Skeletal muscle tissue (tissue), 3 donors: ENCODE measurements at regions not wholly inside any gene's neighbourhood (a gene's known extent, or its start where the extent isn't known, plus 50 kb on each side); places are given as distances from the start of the nearest gene placed in this dataset.

Experiments used
- H3K27ac ChIP-seq: one replicate; pipeline ENCODE4 v1.7.0; 2013; ENCODE audit warnings: mild to moderate bottlenecking, low read depth, low read length, inconsistent platforms
- H3K27me3 ChIP-seq, 3 donors: one replicate each; pipeline ENCODE4 v1.7.0; 2013; ENCODE audit warnings: low read length in 3 of 3; ENCODE audit not compliant: control insufficient read depth in 3 of 3, insufficient read depth in 3 of 3
- H3K36me3 ChIP-seq, 3 donors: one replicate each; pipeline ENCODE4 v1.7.0; 2013; ENCODE audit warnings: low read length in 3 of 3; ENCODE audit not compliant: control insufficient read depth in 3 of 3, insufficient read depth in 3 of 3
- H3K4me1 ChIP-seq, 3 donors: one replicate each; pipeline ENCODE4 v1.7.0; 2013; ENCODE audit warnings: low read length in 3 of 3, mild to moderate bottlenecking in 3 of 3; ENCODE audit not compliant: control insufficient read depth in 3 of 3, insufficient read depth in 3 of 3
- H3K4me3 ChIP-seq, 3 donors: one replicate each; pipeline ENCODE4 v1.7.0; 2013; ENCODE audit warnings: low read length in 3 of 3
- H3K9ac ChIP-seq, 3 donors: one replicate each; pipeline ENCODE4 v1.7.0; 2013; ENCODE audit warnings: low read length in 3 of 3, mild to moderate bottlenecking in 3 of 3, moderate library complexity in 2 of 3, low read depth in 1 of 3
- H3K9me3 ChIP-seq, 3 donors: one replicate each; pipeline ENCODE4 v1.7.0; 2013; ENCODE audit warnings: low read length in 3 of 3; ENCODE audit not compliant: control insufficient read depth in 3 of 3
- donor health status: Osteomylitis.

- Histone ChIP-seq H3K36me3 (no peaks in the 10 kb centered on the region), H3K27ac (no peak overlapping the region), H3K4me1 (no peaks in the 10 kb centered on the region)
These were observed 235.9 kb downstream of the PCDH20 start for GRCh38 chr13:61179741-61180140.

GRCh38 chr13:61170856-61171255, 244.8 kb downstream of the PCDH20 start:
- Histone ChIP-seq H3K36me3 (no peaks in the 10 kb centered on the region), H3K27me3 (no peaks in the 10 kb centered on the region), H3K4me1 (no peaks in the 10 kb centered on the region), H3K27ac (no peak overlapping the region), H3K4me3 (no peak overlapping the region), H3K9me3 (no peaks in the 10 kb centered on the region), H3K9ac (no peak overlapping the region)

More at GRCh38 chr13:61179741-61180140, 235.9 kb downstream of the PCDH20 start:
- Histone ChIP-seq H3K27me3 (no peaks in the 10 kb centered on the region), H3K9ac (no peak overlapping the region), H3K9me3 (no peaks in the 10 kb centered on the region), H3K4me3 (no peak overlapping the region)

GRCh38 chr13:61162636-61163035, 253.0 kb downstream of the PCDH20 start:
- no peak overlapping the region for H3K4me3 ChIP-seq
- H3K27me3 ChIP-seq: no peaks in the 10 kb centered on the region
- no peak overlapping the region for H3K9ac ChIP-seq
- no peaks in the 10 kb centered on the region for H3K36me3 ChIP-seq
- H3K27ac ChIP-seq: peak overlapping the region; percentile 5
- H3K4me1 ChIP-seq: no peaks in the 10 kb centered on the region
- H3K9me3 ChIP-seq: no peaks in the 10 kb centered on the region

- Histone ChIP-seq H3K36me3 (no peaks in the 10 kb centered on the region), H3K9ac (no peak overlapping the region), H3K27me3 (no peaks in the 10 kb centered on the region), H3K4me3 (no peak overlapping the region), H3K27ac (peak overlapping the region; percentile 5), H3K9me3 (no peaks in the 10 kb centered on the region), H3K4me1 (no peaks in the 10 kb centered on the region)
These were observed 253.5 kb downstream of the PCDH20 start for GRCh38 chr13:61162106-61162505.

- Histone ChIP-seq H3K4me3 (no peak overlapping the region), H3K4me1 (no peaks in the 10 kb centered on the region)
These were observed 258.9 kb downstream of the PCDH20 start for GRCh38 chr13:61156753-61157152.

GRCh38 chr13:61151062-61151461, 264.6 kb downstream of the PCDH20 start:
- no peaks in the 10 kb centered on the region for H3K4me1 ChIP-seq
- H3K27me3 ChIP-seq: no peaks in the 10 kb centered on the region
- H3K27ac ChIP-seq: no peak overlapping the region
- peaks cover 0 to 2% (median 0%) of the 10 kb centered on the region in 3 donors for H3K9me3 ChIP-seq
- no peak overlapping the region for H3K9ac ChIP-seq
- no peak overlapping the region for H3K4me3 ChIP-seq
- no peaks in the 10 kb centered on the region for H3K36me3 ChIP-seq

More at GRCh38 chr13:61156753-61157152, 258.9 kb downstream of the PCDH20 start:
- Histone ChIP-seq H3K27ac (no peak overlapping the region), H3K36me3 (no peaks in the 10 kb centered on the region), H3K27me3 (no peaks in the 10 kb centered on the region), H3K9ac (no peak overlapping the region), H3K9me3 (no peaks in the 10 kb centered on the region)

GRCh38 chr13:61149331-61149730, 266.3 kb downstream of the PCDH20 start:
- peaks cover 0 to 2% (median 0%) of the 10 kb centered on the region in 3 donors for H3K9me3 ChIP-seq
- H3K27me3 ChIP-seq: no peaks in the 10 kb centered on the region
- peaks cover 3 to 9% (median 9%) of the 10 kb centered on the region in 3 donors for H3K4me1 ChIP-seq
- no peaks in the 10 kb centered on the region for H3K36me3 ChIP-seq
- no peak overlapping the region for H3K9ac ChIP-seq
- H3K27ac ChIP-seq: no peak overlapping the region
- no peak overlapping the region for H3K4me3 ChIP-seq

GRCh38 chr13:61148691-61149315, 266.8 kb downstream of the PCDH20 start:
- Histone ChIP-seq H3K9me3 (peaks cover 0 to 2% (median 0%) of the 10 kb centered on the region in 3 donors), H3K27ac (no peak overlapping the region), H3K9ac (no peak overlapping the region), H3K4me3 (no peak overlapping the region), H3K27me3 (no peaks in the 10 kb centered on the region), H3K36me3 (no peaks in the 10 kb centered on the region), H3K4me1 (peaks cover 3 to 12% (median 9%) of the 10 kb centered on the region in 3 donors)

- Histone ChIP-seq H3K4me1 (peaks cover 3 to 16% (median 9%) of the 10 kb centered on the region in 3 donors), H3K4me3 (no peak overlapping the region), H3K27ac (no peak overlapping the region), H3K9me3 (peaks cover 0 to 2% (median 0%) of the 10 kb centered on the region in 3 donors), H3K27me3 (no peaks in the 10 kb centered on the region), H3K9ac (no peak overlapping the region), H3K36me3 (no peaks in the 10 kb centered on the region)
These were observed 267.4 kb downstream of the PCDH20 start for GRCh38 chr13:61148211-61148610.

- peaks cover 0 to 2% (median 0%) of the 10 kb centered on the region in 3 donors for H3K9me3 ChIP-seq
- no peaks in the 10 kb centered on the region for H3K36me3 ChIP-seq
- no peaks in the 10 kb centered on the region for H3K27me3 ChIP-seq
- no peak overlapping the region for H3K27ac ChIP-seq
- peaks cover 6 to 16% (median 12%) of the 10 kb centered on the region in 3 donors for H3K4me1 ChIP-seq
- no peak overlapping the region for H3K9ac ChIP-seq
- no peak overlapping the region for H3K4me3 ChIP-seq
These were observed 269.1 kb downstream of the PCDH20 start for GRCh38 chr13:61146571-61146970.
